Naive thymus-derived CD4-positive, alpha-beta T cell (primary cell): ENCODE measurements at regions not wholly inside any gene's neighbourhood (a gene's known extent, or its start where the extent isn't known, plus 50 kb on each side); places are given as distances from the start of the nearest gene placed in this dataset.

Experiments
- ATAC-seq: fragments of 150-1000 bp; cut with Tn5 transposase; 2 replicates; pipeline ENCODE4 v1.10.0; 2021; ENCODE audit warnings: mild to moderate bottlenecking, moderate library complexity
- CTCF ChIA-PET: fragments of 350-600 bp; sonication (Branson Sonifier 250); formaldehyde crosslinking; loops from one replicate; lab custom pipeline; 2021; ENCODE audit warnings: antibody characterized with exemption; lab: Charles Lee
- POLR2A ChIA-PET: fragments of 350-600 bp; sonication (Branson Sonifier 250); formaldehyde crosslinking; loops from one replicate; lab custom pipeline; 2021; ENCODE audit warnings: antibody characterized with exemption, inconsistent platforms; lab: Charles Lee
- DNase-seq, 9 donors: peaks; one replicate each; pipeline versions ENCODE4 v3.0.0 to v3.0.0-alpha.2; 2020 to 2022; ENCODE audit warnings: mixed read lengths in 1 of 9
- H3K27ac ChIP-seq: one replicate; pipeline ENCODE4 v1.7.0; 2013; ENCODE audit warnings: mild to moderate bottlenecking, low read depth, low read length, moderate library complexity
- H3K27me3 ChIP-seq, 2 donors: one replicate each; pipeline ENCODE4 v1.7.0; 2013; ENCODE audit warnings: low read length in 2 of 2, mild to moderate bottlenecking in 2 of 2, moderate library complexity in 2 of 2; ENCODE audit not compliant: control insufficient read depth in 2 of 2, insufficient read depth in 2 of 2
- H3K36me3 ChIP-seq, 3 experiments: 1 replicate in 2 of 3; 2 replicates in 1 of 3; pipeline ENCODE4 v1.7.0; 2013; ENCODE audit warnings: low read length in 3 of 3, mild to moderate bottlenecking in 3 of 3, moderate library complexity in 1 of 3; ENCODE audit not compliant: insufficient read depth in 3 of 3, control insufficient read depth in 2 of 3
- H3K4me1 ChIP-seq, 2 donors: one replicate each; pipeline ENCODE4 v1.7.0; 2013; ENCODE audit warnings: low read length in 2 of 2, mild to moderate bottlenecking in 2 of 2, moderate library complexity in 1 of 2; ENCODE audit not compliant: control insufficient read depth in 2 of 2, insufficient read depth in 2 of 2
- H3K4me3 ChIP-seq: 2 replicates; pipeline ENCODE4 v1.7.0; 2013; ENCODE audit warnings: mild to moderate bottlenecking, low read length
- H3K9me3 ChIP-seq, 3 experiments: 1 replicate in 2 of 3; 2 replicates in 1 of 3; pipeline ENCODE4 v1.7.0; 2013; ENCODE audit warnings: low read length in 3 of 3; ENCODE audit not compliant: control insufficient read depth in 2 of 3
- H3K27ac Mint-ChIP-seq, 9 donors: one replicate each; pipeline ENCODE4 v1.8.0; 2020 to 2022; ENCODE audit warnings: mixed read lengths in 9 of 9, mild to moderate bottlenecking in 8 of 9, moderate library complexity in 5 of 9, inconsistent platforms in 2 of 9
- H3K27me3 Mint-ChIP-seq, 5 donors: one replicate each; pipeline ENCODE4 v1.8.0; 2021 to 2022; ENCODE audit warnings: mixed read lengths in 5 of 5, mild to moderate bottlenecking in 1 of 5
- H3K36me3 Mint-ChIP-seq, 5 donors: one replicate each; pipeline ENCODE4 v1.8.0; 2020 to 2022; ENCODE audit warnings: mixed read lengths in 5 of 5, mild to moderate bottlenecking in 3 of 5, inconsistent platforms in 1 of 5
- H3K4me1 Mint-ChIP-seq, 7 donors: one replicate each; pipeline ENCODE4 v1.8.0; 2020 to 2022; ENCODE audit warnings: mixed read lengths in 7 of 7, mild to moderate bottlenecking in 3 of 7, inconsistent platforms in 1 of 7
- H3K4me3 Mint-ChIP-seq, 10 donors: one replicate each; pipeline ENCODE4 v1.8.0; 2020 to 2022; ENCODE audit warnings: mild to moderate bottlenecking in 10 of 10, mixed read lengths in 10 of 10, moderate library complexity in 6 of 10, inconsistent platforms in 2 of 10
- H3K9me3 Mint-ChIP-seq, 11 donors: one replicate each; pipeline ENCODE4 v1.8.0; 2020 to 2022; ENCODE audit warnings: mixed read lengths in 11 of 11, mild to moderate bottlenecking in 4 of 11, inconsistent platforms in 1 of 11, moderate library complexity in 1 of 11
- intact Hi-C, 2 donors: fragments of 100-400 bp; cut with micrococcal nuclease; formaldehyde crosslinking; loops; one replicate each; pipeline ENCODE4 v1.15.1; 2023

DNA sequence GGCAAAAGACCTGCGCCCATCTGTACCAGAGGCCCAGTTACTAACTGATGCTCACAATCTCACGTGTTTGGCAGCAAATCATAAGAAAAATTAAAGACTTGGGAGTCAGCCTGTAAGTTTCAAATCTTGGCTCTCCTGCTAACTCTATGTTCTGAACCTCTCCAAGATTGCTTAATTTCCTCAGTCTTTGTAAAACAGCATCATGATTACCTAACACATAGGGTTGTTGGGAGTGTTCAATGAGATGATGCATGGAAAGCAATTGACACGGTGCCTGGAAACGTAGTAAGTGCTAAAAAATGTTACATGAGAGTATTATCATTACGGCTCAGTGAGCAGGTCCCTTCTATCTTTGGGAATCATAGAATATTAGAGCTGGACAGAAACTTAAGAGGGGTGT is 497.6 kb upstream of the TCF4 start:
- no peak overlapping the region for H3K27ac ChIP-seq
- H3K27me3 ChIP-seq, result no peaks in the 10 kb centered on the region
- DNase-seq, result no peak
- POLR2A ChIA-PET, result no interaction called here
- ATAC-seq, result no peak
- no peaks in the 10 kb centered on the region for H3K9me3 ChIP-seq
- Mint-ChIP-seq H3K36me3 (no peaks in the 10 kb centered on the region), H3K27ac (no peak overlapping the region), H3K27me3 (no peaks in the 10 kb centered on the region), H3K4me3 (no peak overlapping the region), H3K9me3 (peaks cover 0 to 7% (median 1%) of the 10 kb centered on the region in 11 donors), H3K4me1 (no peaks in the 10 kb centered on the region)
- no peaks in the 10 kb centered on the region for H3K4me1 ChIP-seq
- CTCF ChIA-PET, result no interaction called here
- H3K4me3 ChIP-seq, result no peak overlapping the region
- intact Hi-C loops, result loop anchor here in 1 of 2 donors (10.0 kb wide), 1 partner anchor 59 kb away; no protein-coding TSS in a partner anchor
- no peaks in the 10 kb centered on the region for H3K36me3 ChIP-seq

DNA sequence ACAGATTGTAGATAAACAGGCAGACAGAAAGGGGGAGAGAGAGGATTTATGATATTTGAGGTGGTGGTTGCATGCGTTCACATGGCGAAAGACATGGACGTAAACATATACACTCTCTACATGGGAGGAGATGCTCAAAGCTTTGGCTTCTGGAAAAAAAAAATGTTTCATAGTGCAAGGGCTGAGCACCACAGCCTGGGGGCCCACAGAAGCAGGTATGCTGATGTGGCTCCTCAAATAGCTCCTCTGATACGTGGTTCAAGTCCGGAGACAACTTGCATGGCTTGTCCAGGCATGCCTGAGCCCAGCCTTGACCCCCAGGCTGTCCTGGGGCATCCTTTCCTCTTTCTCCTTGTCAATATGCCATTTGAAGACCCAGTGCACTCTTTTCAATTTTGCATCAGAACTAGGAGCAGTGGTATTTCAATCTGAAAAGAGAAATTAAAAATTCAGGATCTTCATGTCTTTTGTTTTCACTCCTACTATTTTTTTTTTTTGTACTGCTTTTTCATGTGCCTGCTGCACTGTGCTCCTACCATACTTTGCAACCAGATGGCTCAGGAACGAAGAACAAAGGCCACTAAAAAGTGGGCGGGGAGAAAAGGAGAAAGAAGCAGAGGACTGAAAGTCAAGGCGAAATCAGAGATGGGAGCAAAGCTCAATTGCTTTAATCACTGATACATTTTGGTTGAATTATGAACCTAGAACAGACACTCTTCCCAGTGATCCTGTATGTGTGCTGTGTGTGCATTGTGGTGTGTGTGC is 495.7 kb upstream of the TCF4 start:
- Histone ChIP-seq H3K27ac (no peak overlapping the region), H3K4me3 (no peak overlapping the region), H3K27me3 (no peaks in the 10 kb centered on the region), H3K9me3 (no peaks in the 10 kb centered on the region), H3K36me3 (no peaks in the 10 kb centered on the region), H3K4me1 (no peaks in the 10 kb centered on the region)
- no peak overlapping the region for H3K4me3 Mint-ChIP-seq
- H3K4me1 Mint-ChIP-seq, result no peaks in the 10 kb centered on the region
- no peaks in the 10 kb centered on the region for H3K27me3 Mint-ChIP-seq
- no peak overlapping the region for H3K27ac Mint-ChIP-seq
- intact Hi-C loops, result loop anchor here in 1 of 2 donors (10.0 kb wide), 1 partner anchor 61 kb away; no protein-coding TSS in a partner anchor
- no peaks in the 10 kb centered on the region for H3K36me3 Mint-ChIP-seq
- peaks cover 0 to 7% (median 0%) of the 10 kb centered on the region in 11 donors for H3K9me3 Mint-ChIP-seq
- ChIA-PET POLR2A (no interaction called here), CTCF (no interaction called here)
- ATAC-seq (no peak), DNase-seq (no peak)

DNA sequence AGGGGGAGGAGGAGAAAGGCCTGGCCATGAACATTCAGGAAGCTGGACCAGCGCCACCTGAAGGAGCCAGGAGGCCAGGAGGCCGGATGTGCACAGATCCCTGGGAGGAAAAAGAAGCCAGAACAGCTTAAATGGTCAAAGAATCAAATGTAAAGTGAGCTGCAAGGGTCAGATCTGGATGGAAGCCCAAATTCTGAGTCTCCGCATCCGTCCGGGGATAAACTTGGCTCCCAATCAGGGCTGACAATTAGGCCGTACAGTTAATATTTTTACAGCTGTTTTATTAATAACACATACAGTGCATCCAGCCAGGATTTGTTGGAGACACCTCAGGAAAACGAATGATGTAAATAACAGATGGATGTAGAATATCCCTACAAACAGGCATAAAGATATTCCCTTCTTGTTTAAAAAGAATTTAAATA is 495.1 kb upstream of the TCF4 start:
- Histone ChIP-seq H3K4me1 (no peaks in the 10 kb centered on the region), H3K4me3 (no peak overlapping the region), H3K36me3 (no peaks in the 10 kb centered on the region), H3K27ac (no peak overlapping the region), H3K27me3 (no peaks in the 10 kb centered on the region), H3K9me3 (no peaks in the 10 kb centered on the region)
- POLR2A ChIA-PET, result no interaction called here
- H3K9me3 Mint-ChIP-seq, result peaks cover 0 to 7% (median 0%) of the 10 kb centered on the region in 11 donors
- H3K27ac Mint-ChIP-seq, result no peak overlapping the region
- no peaks in the 10 kb centered on the region for H3K36me3 Mint-ChIP-seq
- no peak for DNase-seq
- H3K4me3 Mint-ChIP-seq, result no peak overlapping the region
- intact Hi-C loops, result loop anchor here in 1 of 2 donors (10.0 kb wide), 1 partner anchor 62 kb away; no protein-coding TSS in a partner anchor
- CTCF ChIA-PET, result no interaction called here
- H3K4me1 Mint-ChIP-seq, result no peaks in the 10 kb centered on the region
- no peaks in the 10 kb centered on the region for H3K27me3 Mint-ChIP-seq
- no peak for ATAC-seq

DNA sequence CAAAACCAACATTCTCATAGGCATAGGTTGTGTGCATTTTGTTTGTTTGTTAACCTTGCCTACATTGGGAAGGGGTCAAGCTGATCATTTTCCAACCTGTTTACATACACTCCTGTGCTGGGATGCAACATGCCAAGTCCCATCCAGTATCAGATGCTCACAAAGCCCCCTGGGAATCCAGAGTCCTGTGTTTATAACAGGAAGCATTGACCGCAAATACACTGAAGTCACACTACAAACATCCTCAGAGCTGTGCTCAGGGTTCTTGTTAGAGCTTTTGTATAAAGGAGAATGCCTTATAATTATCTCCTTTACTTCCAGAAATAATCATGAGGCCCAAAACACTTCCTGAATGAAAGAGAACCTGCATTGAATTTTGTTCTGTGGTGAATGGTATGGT is 488.7 kb upstream of the TCF4 start:
- no peaks in the 10 kb centered on the region for H3K4me1 Mint-ChIP-seq
- ATAC-seq (no peak), DNase-seq (no peak)
- peaks cover 0 to 5% (median 0%) of the 10 kb centered on the region in 5 donors for H3K36me3 Mint-ChIP-seq
- Histone ChIP-seq H3K27me3 (no peaks in the 10 kb centered on the region), H3K4me3 (no peak overlapping the region), H3K36me3 (no peaks in the 10 kb centered on the region), H3K27ac (no peak overlapping the region), H3K9me3 (no peaks in the 10 kb centered on the region), H3K4me1 (no peaks in the 10 kb centered on the region)
- no peaks in the 10 kb centered on the region for H3K27me3 Mint-ChIP-seq
- POLR2A ChIA-PET, result no interaction called here
- CTCF ChIA-PET, result no interaction called here
- peaks cover 0 to 11% (median 0%) of the 10 kb centered on the region in 11 donors for H3K9me3 Mint-ChIP-seq
- intact Hi-C loops, result no loop called here
- no peak overlapping the region for H3K4me3 Mint-ChIP-seq
- no peak overlapping the region for H3K27ac Mint-ChIP-seq

DNA sequence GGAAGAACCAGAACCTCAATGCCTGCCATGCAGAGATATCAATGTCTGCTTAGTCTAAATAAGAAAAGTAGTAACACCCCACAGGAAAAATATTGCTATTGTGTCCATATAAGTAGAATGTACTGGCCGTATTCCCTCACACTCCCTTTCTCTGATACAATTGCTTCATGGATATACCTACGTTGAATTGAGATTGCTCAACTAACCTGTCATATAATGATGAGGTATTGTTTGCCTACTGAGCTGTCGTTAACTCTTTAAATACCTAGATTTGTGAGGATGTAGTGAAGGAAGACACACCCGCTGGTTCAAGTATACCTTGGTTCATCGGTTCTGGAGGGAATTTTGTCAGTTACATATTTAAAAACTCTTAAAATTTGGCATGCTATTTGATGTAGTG is 480.7 kb upstream of the TCF4 start:
- Histone ChIP-seq H3K36me3 (no peaks in the 10 kb centered on the region), H3K4me1 (no peaks in the 10 kb centered on the region), H3K4me3 (no peak overlapping the region), H3K27ac (no peak overlapping the region), H3K27me3 (no peaks in the 10 kb centered on the region), H3K9me3 (no peaks in the 10 kb centered on the region)
- Mint-ChIP-seq H3K9me3 (peaks cover 0 to 8% (median 0%) of the 10 kb centered on the region in 11 donors), H3K4me1 (no peaks in the 10 kb centered on the region), H3K36me3 (no peaks in the 10 kb centered on the region), H3K27ac (no peak overlapping the region), H3K27me3 (no peaks in the 10 kb centered on the region), H3K4me3 (no peak overlapping the region)
- DNase-seq (no peak), ATAC-seq (no peak)
- intact Hi-C loops, result no loop called here
- ChIA-PET CTCF (no interaction called here), POLR2A (no interaction called here)

DNA sequence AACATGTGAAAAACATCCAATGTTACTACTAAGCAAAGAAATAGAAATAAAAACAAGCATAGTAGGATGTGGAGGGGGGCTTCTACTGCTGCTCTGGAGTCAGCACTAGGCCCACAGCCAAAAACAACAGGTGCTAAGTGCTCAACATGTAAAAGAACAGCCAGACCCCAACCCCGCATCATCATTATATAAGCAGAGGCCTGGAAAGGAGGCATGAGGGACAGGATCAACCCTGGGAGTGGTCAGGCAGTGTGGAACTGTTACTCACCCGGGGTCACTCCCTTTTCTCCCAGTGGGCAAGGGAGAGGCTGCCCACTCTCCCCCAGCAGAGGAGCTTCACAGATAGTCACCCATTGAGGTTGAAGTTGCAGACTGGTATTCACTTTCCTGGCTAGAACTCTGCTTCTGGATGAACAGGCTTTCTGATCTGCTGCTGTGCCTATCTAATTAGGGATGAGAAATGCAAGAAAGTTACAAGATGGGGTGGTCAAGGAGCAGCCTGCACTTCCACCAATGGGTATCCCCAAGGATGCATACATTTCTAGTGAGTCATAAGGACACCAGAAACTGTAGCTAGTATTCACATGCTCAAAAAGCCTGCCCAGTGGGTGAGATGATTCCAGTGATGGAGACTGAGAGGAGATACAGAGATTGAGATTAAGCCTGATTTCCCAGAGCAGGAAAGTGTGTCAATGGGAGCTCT is 480.1 kb upstream of the TCF4 start:
- H3K4me3 Mint-ChIP-seq, result no peak overlapping the region

More for the DNA sequence above, 480.1 kb upstream of the TCF4 start:
- intact Hi-C loops, result no loop called here
- no peaks in the 10 kb centered on the region for H3K4me1 ChIP-seq
- H3K4me3 ChIP-seq, result no peak overlapping the region
- no peaks in the 10 kb centered on the region for H3K9me3 ChIP-seq
- ATAC-seq (no peak), DNase-seq (no peak)
- H3K27me3 ChIP-seq, result no peaks in the 10 kb centered on the region
- no peaks in the 10 kb centered on the region for H3K4me1 Mint-ChIP-seq
- H3K27ac ChIP-seq, result no peak overlapping the region
- ChIA-PET CTCF (no interaction called here), POLR2A (no interaction called here)
- no peaks in the 10 kb centered on the region for H3K27me3 Mint-ChIP-seq
- peaks cover 0 to 8% (median 0%) of the 10 kb centered on the region in 11 donors for H3K9me3 Mint-ChIP-seq
- H3K36me3 Mint-ChIP-seq, result no peaks in the 10 kb centered on the region
- H3K36me3 ChIP-seq, result no peaks in the 10 kb centered on the region
- no peak overlapping the region for H3K27ac Mint-ChIP-seq
